ENCODE measurements at regions not wholly inside any gene's neighbourhood (a gene's known extent, or its start where the extent isn't known, plus 50 kb on each side); places are given as distances from the start of the nearest gene placed in this dataset.

DNA sequence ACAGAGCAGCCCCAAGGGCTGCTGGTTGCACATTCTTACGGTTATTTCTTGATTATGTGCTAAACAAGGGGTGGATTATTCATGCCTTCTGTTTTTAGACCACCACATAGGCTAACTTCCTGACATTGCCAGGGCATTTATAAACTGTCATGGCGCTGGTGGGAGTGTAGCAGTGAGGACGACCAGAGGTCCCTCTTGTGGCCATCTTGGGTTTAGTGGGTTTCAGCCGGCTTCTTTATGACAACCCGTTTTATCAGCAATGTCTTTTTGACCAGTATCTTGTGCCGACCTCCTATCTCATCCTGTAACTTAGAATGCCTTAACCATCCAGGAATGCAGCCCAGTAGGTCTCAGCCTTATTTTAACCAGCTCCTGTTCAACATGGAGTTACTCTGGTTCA, 212.4 kb upstream of the GRID2 start:
- ChIA-PET CTCF (no interaction called here), POLR2A (no interaction called here)
- no peak overlapping the region for H3K4me3 ChIP-seq (ENCODE audit: low read depth, low read length)
- no peak for DNase-seq (ENCODE audit: low read depth, low spot score)
- no peak for TF ChIP-seq CTCF (IDR thresholded peaks at IDR 0.05; ENCODE audit: insufficient read depth, low read length, missing control alignments)

- TF ChIP-seq CTCF (IDR thresholded peaks at IDR 0.05; ENCODE audit: insufficient read depth, low read length, missing control alignments) = no peak
- ChIA-PET POLR2A (no interaction called here), CTCF (no interaction called here)
- DNase-seq (ENCODE audit: low read depth, low spot score) = no peak
- no peak overlapping the region for H3K4me3 ChIP-seq (ENCODE audit: low read depth, low read length)
Measured at GRCh38 chr4:92099861-92100260, 203.9 kb upstream of the GRID2 start.

GRCh38 chr4:92100975-92101374, 202.8 kb upstream of the GRID2 start:
- DNase-seq (ENCODE audit: low read depth, low spot score) = no peak
- TF ChIP-seq CTCF (IDR thresholded peaks at IDR 0.05; ENCODE audit: insufficient read depth, low read length, missing control alignments) = no peak
- CTCF ChIA-PET = no interaction called here
- POLR2A ChIA-PET = no interaction called here
- H3K4me3 ChIP-seq (ENCODE audit: low read depth, low read length) = no peak overlapping the region

GRCh38 chr4:92101737-92102172, 202.0 kb upstream of the GRID2 start:
- TF ChIP-seq CTCF (IDR thresholded peaks at IDR 0.05; ENCODE audit: insufficient read depth, low read length, missing control alignments) = no peak
- DNase-seq (ENCODE audit: low read depth, low spot score) = no peak
- no peak overlapping the region for H3K4me3 ChIP-seq (ENCODE audit: low read depth, low read length)
- ChIA-PET POLR2A (no interaction called here), CTCF (no interaction called here)

DNA sequence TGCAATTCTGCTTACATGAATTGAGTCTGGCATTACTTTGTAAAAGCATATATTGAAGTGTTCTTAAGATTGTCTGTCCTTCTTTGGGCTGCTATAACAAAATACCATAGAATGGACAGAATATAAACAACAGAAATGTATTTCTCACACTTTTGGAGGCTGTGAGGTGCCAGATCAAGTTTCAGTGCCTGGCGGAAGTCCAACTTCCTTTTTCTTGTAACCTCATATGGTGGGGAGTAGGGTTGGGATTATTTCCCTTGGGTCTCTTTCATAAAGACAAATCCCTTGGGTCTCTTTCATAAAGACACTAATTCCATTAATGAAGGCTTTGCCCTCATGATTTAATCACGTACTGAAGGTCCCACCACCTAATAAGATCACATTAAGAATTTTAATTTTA, 199.3 kb upstream of the GRID2 start:
- H3K4me3 ChIP-seq (ENCODE audit: low read depth, low read length) = no peak overlapping the region
- no peak for TF ChIP-seq CTCF (IDR thresholded peaks at IDR 0.05; ENCODE audit: insufficient read depth, low read length, missing control alignments)
- ChIA-PET CTCF (no interaction called here), POLR2A (no interaction called here)
- DNase-seq (ENCODE audit: low read depth, low spot score) = no peak

DNA sequence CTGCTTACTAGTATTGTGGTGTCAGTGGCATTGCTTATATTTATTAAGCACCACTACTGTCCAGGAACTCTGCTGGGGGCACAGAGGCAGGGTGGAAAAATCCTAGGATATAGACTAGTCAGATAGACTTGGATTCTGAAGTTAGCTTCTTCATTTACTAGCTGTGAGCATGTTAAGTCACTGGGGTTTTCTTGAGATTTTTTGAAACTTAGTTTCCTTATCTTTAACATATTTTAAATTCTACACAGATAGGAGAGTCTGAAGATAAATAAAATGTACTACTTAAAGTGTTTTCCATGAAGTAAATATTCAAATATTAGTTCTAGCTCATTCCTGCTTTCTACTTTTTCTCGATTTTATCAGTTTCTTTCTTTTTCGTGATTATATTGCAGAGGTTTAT, 196.9 kb upstream of the GRID2 start:
- DNase-seq (ENCODE audit: low read depth, low spot score) = no peak
- TF ChIP-seq CTCF (IDR thresholded peaks at IDR 0.05; ENCODE audit: insufficient read depth, low read length, missing control alignments) = no peak
- CTCF ChIA-PET = no interaction called here
- H3K4me3 ChIP-seq (ENCODE audit: low read depth, low read length) = no peak overlapping the region
- POLR2A ChIA-PET = no interaction called here
